DOHH2 (cell line): ENCODE measurements at regions not wholly inside any gene's neighbourhood (a gene's known extent, or its start where the extent isn't known, plus 50 kb on each side); places are given as distances from the start of the nearest gene placed in this dataset.
A peak's percentile ranks its signal among the peaks of the same experiment; 100 is the strongest.

ENCODE experiments used
- H3F3A ChIP-seq: fragments of 200-600 bp; sonication (generic), shearing (Covaris generic); 2 replicates; pipeline ENCODE4 v1.6.0; 2016; ENCODE audit warnings: antibody characterized with exemption, mild to moderate bottlenecking; ENCODE audit not compliant: control insufficient read depth, insufficient read depth
- H3K27ac ChIP-seq: fragments of 200-600 bp; sonication (generic); 2 replicates; pipeline ENCODE4 v1.5.1; 2014; ENCODE audit warnings: low read depth, mild to moderate bottlenecking, low read length, moderate library complexity
- H3K27me3 ChIP-seq: fragments of 200-600 bp; sonication (generic); 2 replicates; pipeline ENCODE4 v1.6.1; 2014; ENCODE audit warnings: mild to moderate bottlenecking, low read length, mixed read lengths; ENCODE audit not compliant: control insufficient read depth
- H3K36me3 ChIP-seq: fragments of 200-600 bp; sonication (generic); 2 replicates; pipeline ENCODE4 v1.6.1; 2014; ENCODE audit warnings: mild to moderate bottlenecking, low read length, moderate library complexity, mixed read lengths; ENCODE audit not compliant: control insufficient read depth
- H3K4me1 ChIP-seq: fragments of 200-600 bp; sonication (generic); 2 replicates; pipeline ENCODE4 v1.6.1; 2014; ENCODE audit warnings: mild to moderate bottlenecking, low read length, mixed read lengths; ENCODE audit not compliant: control insufficient read depth
- H3K4me2 ChIP-seq: fragments of 200-600 bp; sonication (generic); 2 replicates; pipeline ENCODE4 v1.6.0; 2014; ENCODE audit warnings: mild to moderate bottlenecking, low read length, moderate library complexity
- H3K4me3 ChIP-seq: fragments of 200-600 bp; sonication (generic); 2 replicates; pipeline ENCODE4 v1.5.1; 2014; ENCODE audit warnings: mild to moderate bottlenecking, low read length, mixed read lengths
- H3K79me2 ChIP-seq: fragments of 200-600 bp; sonication (generic); 2 replicates; pipeline ENCODE4 v1.6.1; 2014; ENCODE audit warnings: mild to moderate bottlenecking, low read length, mixed read lengths; ENCODE audit not compliant: control insufficient read depth
- H3K9me2 ChIP-seq: fragments of 200-600 bp; sonication (generic); replicated peaks from 2 replicates; pipeline ENCODE4 v1.6.1; 2014; ENCODE audit warnings: mild to moderate bottlenecking, low read length, mixed read lengths; ENCODE audit not compliant: control insufficient read depth
- H3K9me3 ChIP-seq: fragments of 200-600 bp; sonication (generic); 2 replicates; pipeline ENCODE4 v1.6.1; 2014; ENCODE audit warnings: antibody characterized with exemption, low read length, mixed read lengths; ENCODE audit not compliant: control insufficient read depth, insufficient read depth
- H4K20me1 ChIP-seq: fragments of 200-600 bp; sonication (generic); 2 replicates; pipeline ENCODE4 v1.6.0; 2014; ENCODE audit warnings: low read depth, mild to moderate bottlenecking, antibody characterized with exemption, low read length, moderate library complexity; ENCODE audit not compliant: control insufficient read depth, insufficient read depth
- EZH2phosphoT487 ChIP-seq: fragments of 200-600 bp; sonication (generic); IDR thresholded peaks from 2 replicates; pipeline ENCODE4 v1.6.1; 2017; ENCODE audit warnings: borderline replicate concordance, mild to moderate bottlenecking, antibody characterized with exemption, low read length, moderate library complexity, mixed read lengths
- TF ChIP-seq, protein P1 (sequence below): fragments of 200-600 bp; sonication (generic); IDR thresholded peaks from one replicate; pipeline ENCODE4 v1.5.1; 2014; ENCODE audit warnings: antibody characterized with exemption, mild to moderate bottlenecking, low read depth, low read length; ENCODE audit not compliant: poor library complexity, severe bottlenecking

DNA sequence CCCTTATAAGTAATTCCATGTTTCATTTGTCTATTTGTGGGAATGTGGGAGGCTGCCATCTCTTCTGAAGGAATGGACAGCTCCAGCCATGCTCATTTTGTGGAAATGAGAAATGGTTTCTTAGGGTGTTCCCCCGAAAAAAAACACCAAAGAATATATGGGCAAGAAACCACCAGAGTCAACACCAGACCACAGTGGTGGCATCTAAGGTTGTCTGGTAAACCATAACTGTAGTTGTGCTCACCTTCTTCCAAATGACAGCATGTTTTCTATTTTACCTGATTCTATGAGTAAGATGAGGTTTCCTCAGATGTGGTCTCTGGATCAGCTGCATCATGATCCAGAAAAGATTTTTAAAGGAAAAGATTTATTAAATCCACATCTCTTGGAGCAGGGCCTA is 217.0 kb upstream of the C2CD4B start:
- no peak overlapping the region for H3K4me2 ChIP-seq
- no peaks in the 10 kb centered on the region for H4K20me1 ChIP-seq

DNA sequence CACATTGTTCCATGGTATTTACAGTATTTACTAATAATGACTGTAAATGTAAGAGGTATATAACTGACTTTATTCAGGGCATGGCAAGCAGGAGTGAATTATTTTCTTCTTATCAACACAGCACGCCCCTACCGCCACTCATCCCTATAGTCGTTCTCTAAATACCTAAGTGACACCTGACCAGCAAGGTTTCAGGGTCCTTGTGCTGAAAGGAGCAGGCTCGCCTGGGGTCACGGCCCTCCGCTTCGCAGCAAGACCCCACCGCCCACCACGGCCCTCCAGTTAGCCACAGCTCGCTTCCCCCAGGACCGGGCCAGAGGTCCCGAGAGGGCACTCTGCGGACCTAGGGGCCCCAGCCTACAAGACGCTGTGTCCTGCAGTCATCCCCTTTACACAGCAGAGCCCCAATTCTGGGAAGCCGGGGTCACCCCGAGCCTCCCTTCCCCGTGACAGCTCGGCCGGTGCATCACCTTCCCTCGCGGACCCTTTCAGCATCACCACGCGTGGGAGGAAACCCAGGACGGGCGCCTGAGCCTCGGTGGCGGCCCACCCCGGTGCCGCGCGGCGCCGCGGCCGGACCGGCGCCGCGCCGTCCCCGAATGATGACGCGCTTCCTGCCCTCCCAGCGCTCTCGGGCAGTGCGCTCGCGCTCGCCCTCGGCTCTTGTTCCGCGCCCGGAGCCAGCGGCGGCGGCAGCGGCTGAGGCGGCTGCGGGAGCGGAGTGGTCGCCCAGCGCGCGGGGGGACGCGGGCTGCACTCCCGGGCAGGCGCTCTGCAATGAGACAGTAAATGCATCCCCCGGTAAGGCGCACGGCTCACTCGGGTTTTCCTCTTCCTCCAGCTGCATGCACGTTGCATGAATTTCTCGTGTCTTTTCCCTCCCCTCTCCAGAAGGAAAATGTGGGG is 225.1 kb upstream of the C2CD4B start, which contains the start of gene TLN2:
TSS of gene TLN2 (plus strand) at position 666 of the 906 bp plus-strand sequence.
- peak within 1 kb of the TSS; percentile 99 for H3K4me3 ChIP-seq
- H3K27ac ChIP-seq = no peak within 1 kb of the TSS
- 0 out of 2 replicates have a peak, but pooled peaks cover 2% of the 10 kb centered on the region for H3F3A ChIP-seq

More for the DNA sequence above, 217.0 kb upstream of the C2CD4B start:
- H3K36me3 ChIP-seq = no peaks in the 10 kb centered on the region
- no peaks in the 10 kb centered on the region for H3K4me1 ChIP-seq
- no peaks in the 10 kb centered on the region for H3K9me2 ChIP-seq
- TF ChIP-seq EZH2phosphoT487 = no peak
- TF ChIP-seq, protein P1, sequence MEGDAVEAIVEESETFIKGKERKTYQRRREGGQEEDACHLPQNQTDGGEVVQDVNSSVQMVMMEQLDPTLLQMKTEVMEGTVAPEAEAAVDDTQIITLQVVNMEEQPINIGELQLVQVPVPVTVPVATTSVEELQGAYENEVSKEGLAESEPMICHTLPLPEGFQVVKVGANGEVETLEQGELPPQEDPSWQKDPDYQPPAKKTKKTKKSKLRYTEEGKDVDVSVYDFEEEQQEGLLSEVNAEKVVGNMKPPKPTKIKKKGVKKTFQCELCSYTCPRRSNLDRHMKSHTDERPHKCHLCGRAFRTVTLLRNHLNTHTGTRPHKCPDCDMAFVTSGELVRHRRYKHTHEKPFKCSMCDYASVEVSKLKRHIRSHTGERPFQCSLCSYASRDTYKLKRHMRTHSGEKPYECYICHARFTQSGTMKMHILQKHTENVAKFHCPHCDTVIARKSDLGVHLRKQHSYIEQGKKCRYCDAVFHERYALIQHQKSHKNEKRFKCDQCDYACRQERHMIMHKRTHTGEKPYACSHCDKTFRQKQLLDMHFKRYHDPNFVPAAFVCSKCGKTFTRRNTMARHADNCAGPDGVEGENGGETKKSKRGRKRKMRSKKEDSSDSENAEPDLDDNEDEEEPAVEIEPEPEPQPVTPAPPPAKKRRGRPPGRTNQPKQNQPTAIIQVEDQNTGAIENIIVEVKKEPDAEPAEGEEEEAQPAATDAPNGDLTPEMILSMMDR = no peak
- H3K4me3 ChIP-seq = no peak overlapping the region
- no peaks in the 10 kb centered on the region for H3K9me3 ChIP-seq
- H3F3A ChIP-seq = no peaks in the 10 kb centered on the region
- no peaks in the 10 kb centered on the region for H3K79me2 ChIP-seq
- no peak overlapping the region for H3K27ac ChIP-seq
- H3K27me3 ChIP-seq = peaks cover 5% of the 10 kb centered on the region; the same call in 1 of the 2 replicates

DNA sequence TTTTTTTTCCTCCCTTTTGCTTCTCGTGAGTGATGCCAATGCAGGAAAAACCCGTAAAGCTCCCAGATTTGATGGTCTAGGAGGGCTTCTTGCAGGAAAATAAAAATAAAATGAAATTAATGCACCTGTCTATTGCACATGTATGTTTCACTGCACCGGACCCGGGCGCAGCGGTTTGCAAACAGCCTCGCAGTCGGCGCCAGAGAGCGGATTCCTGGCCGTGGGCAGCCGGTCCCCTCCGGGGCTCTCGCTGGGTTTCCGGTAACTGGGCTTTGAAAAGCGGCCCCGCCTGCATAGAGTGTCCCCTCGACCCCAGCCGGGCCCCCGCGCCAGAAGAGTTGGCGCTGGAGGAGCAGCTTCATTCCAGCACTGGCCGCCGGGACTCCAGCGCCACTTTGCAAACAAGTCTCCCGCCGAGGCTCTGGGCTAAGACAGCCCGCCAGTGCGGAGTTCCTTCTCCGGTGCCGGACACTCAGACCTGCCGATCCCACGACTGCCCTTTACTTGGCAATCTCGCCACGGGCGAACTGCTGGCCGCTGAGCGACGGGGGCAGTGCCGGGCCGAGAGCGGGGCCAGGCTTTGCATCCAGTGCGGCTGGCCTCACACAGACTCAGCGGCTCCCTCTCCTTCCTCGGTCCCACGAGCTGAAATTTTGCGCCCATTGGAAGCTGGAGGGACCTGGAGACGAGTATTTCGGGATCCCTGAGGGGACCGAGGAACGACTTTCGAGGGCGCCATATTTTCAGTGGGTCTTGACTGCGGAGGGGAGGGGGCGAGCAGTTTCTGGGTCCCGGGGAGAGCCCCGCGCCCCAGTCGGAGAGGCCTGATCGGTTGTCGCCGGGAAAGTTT is 225.9 kb upstream of the C2CD4B start:
- Histone ChIP-seq H3K27ac (no peak overlapping the region), H3K9me3 (no peaks in the 10 kb centered on the region), H3K4me3 (peak overlapping the region; percentile 99), H3K27me3 (peaks cover 26% of the 10 kb centered on the region), H3K4me1 (peaks cover 19% of the 10 kb centered on the region), H4K20me1 (no peaks in the 10 kb centered on the region), H3K79me2 (peaks cover 12% of the 10 kb centered on the region), H3F3A (0 out of 2 replicates have a peak, but pooled peaks cover 2% of the 10 kb centered on the region), H3K36me3 (peaks cover 3% of the 10 kb centered on the region; the same call in 1 of the 2 replicates), H3K4me2 (peak overlapping the region; percentile 89), H3K9me2 (no peaks in the 10 kb centered on the region)
- TF ChIP-seq EZH2phosphoT487 = peak; percentile 78; the same call in 1 of the 2 replicates
- TF ChIP-seq, protein P1 = peak; percentile 32

More for the DNA sequence above, 225.1 kb upstream of the C2CD4B start, which contains the start of gene TLN2:
- peaks cover 26% of the 10 kb centered on the region for H3K27me3 ChIP-seq
- no peak for TF ChIP-seq EZH2phosphoT487
- TF ChIP-seq, protein P1 = no peak
- no peaks in the 10 kb centered on the region for H3K9me3 ChIP-seq
- H3K36me3 ChIP-seq = peaks cover 3% of the 10 kb centered on the region; the same call in 1 of the 2 replicates
- no peaks in the 10 kb centered on the region for H4K20me1 ChIP-seq
- H3K9me2 ChIP-seq = no peaks in the 10 kb centered on the region
- H3K79me2 ChIP-seq = peaks cover 12% of the 10 kb centered on the region
- H3K4me1 ChIP-seq = peaks cover 19% of the 10 kb centered on the region
- peak within 1 kb of the TSS; percentile 89 for H3K4me2 ChIP-seq
